ENCODE measurements at regions not wholly inside any gene's neighbourhood (a gene's known extent, or its start where the extent isn't known, plus 50 kb on each side); places are given as distances from the start of the nearest gene placed in this dataset.

GRCh38 chr1:198084241-198084908 lies 72.4 kb upstream of the NEK7 start:
- DNase-seq (no peak), ATAC-seq (no peak)
- Histone ChIP-seq H3K4me1 (no peaks in the 10 kb centered on the region), H3K27ac (no peak overlapping the region), H3K4me3 (no peak overlapping the region), H3K27me3 (no peaks in the 10 kb centered on the region), H3K9me3 (no peaks in the 10 kb centered on the region), H3K36me3 (no peaks in the 10 kb centered on the region)
- intact Hi-C loops (cut with DNase I) = no loop called here
- TF ChIP-seq CTCF (IDR thresholded peaks at IDR 0.05) = no peak

- Histone ChIP-seq H3K27me3 (no peaks in the 10 kb centered on the region), H3K4me1 (no peaks in the 10 kb centered on the region), H3K27ac (no peak overlapping the region), H3K9me3 (no peaks in the 10 kb centered on the region), H3K36me3 (no peaks in the 10 kb centered on the region), H3K4me3 (no peak overlapping the region)
- no peak for TF ChIP-seq CTCF (IDR thresholded peaks at IDR 0.05)
- DNase-seq (no peak), ATAC-seq (no peak)
- intact Hi-C loops (cut with DNase I) = no loop called here
Observed at GRCh38 chr1:198086051-198086745, 70.6 kb upstream of the NEK7 start.

DNA sequence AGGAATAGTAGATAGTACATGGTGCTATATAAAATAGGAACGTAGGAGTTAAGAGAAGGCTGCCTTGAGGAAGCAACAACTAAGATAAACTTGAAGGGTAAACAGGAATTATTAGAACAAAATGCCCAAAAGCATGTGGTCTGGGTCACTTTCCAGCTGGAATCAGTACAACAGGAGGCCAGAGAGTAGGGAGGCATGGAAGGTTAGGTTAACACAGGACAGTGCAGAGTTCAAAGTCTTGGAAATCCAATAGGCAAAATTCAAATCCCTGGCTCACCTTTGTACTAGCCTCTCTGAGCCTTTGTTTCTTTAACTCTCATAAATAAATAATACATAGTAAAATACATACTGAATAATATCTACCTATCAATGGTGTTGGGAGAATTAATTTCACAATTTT lies 69.0 kb upstream of the NEK7 start:
- peak overlapping the region; percentile 63 for H3K27ac ChIP-seq
- no peak for TF ChIP-seq CTCF (IDR thresholded peaks at IDR 0.05)
- no peaks in the 10 kb centered on the region for H3K9me3 ChIP-seq
- H3K36me3 ChIP-seq = no peaks in the 10 kb centered on the region
- intact Hi-C loops (cut with DNase I) = no loop called here
- no peak overlapping the region for H3K4me3 ChIP-seq
- H3K4me1 ChIP-seq = no peaks in the 10 kb centered on the region
- no peak for ATAC-seq
- H3K27me3 ChIP-seq = no peaks in the 10 kb centered on the region
- no peak for DNase-seq

DNA sequence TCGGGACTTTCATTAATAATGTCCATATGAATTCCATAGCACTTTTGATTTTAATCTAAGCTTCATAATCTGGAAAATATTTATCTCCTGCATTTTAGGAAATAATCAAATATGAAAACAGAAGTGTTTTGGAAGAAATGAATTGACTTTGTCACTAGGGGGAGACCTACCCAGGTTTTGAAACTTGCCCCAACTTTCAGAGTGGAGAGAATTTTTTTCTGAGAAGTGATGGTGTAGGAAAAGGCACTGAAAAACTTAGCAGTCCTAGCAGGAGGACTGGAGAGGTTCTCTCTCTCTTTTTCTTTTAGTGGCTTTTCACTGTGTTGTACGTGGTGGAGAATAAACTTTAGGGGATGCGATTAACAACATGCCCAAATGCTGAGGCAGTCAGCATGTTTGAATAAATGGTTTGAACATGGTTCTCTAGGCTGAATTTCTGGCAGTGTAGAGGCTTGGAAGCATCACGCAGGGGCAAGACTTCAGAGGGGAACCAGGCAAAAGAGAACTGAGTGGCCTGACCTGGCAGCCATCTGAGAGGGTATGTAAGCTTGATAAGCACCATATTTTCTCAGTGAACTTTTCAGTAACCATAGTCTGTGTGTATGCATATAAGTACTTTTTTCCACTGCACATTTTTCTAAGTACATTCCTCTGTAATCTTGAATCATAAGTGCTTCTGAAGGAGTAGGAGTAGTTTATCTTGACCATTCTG lies 68.3 kb upstream of the NEK7 start:
- DNase-seq = no peak
- TF ChIP-seq CTCF (IDR thresholded peaks at IDR 0.05) = peak; percentile 57
- intact Hi-C loops (cut with DNase I) = no loop called here
- H3K36me3 ChIP-seq = no peaks in the 10 kb centered on the region
- peak overlapping the region; percentile 63 for H3K27ac ChIP-seq
- H3K27me3 ChIP-seq = no peaks in the 10 kb centered on the region
- H3K4me1 ChIP-seq = no peaks in the 10 kb centered on the region
- ATAC-seq = peak; percentile 89
- H3K9me3 ChIP-seq = no peaks in the 10 kb centered on the region
- H3K4me3 ChIP-seq = no peak overlapping the region

- Histone ChIP-seq H3K4me1 (no peaks in the 10 kb centered on the region), H3K36me3 (no peaks in the 10 kb centered on the region), H3K27ac (no peak overlapping the region), H3K27me3 (no peaks in the 10 kb centered on the region), H3K4me3 (no peak overlapping the region), H3K9me3 (no peaks in the 10 kb centered on the region)
- DNase-seq (no peak), ATAC-seq (no peak)
- intact Hi-C loops (cut with DNase I) = no loop called here
- TF ChIP-seq CTCF (IDR thresholded peaks at IDR 0.05) = no peak
Observed at GRCh38 chr1:198096390-198096789, 60.4 kb upstream of the NEK7 start.

Data from upper lobe of right lung (tissue), 1 donor.